ENCODE measurements at regions not wholly inside any gene's neighbourhood (a gene's known extent, or its start where the extent isn't known, plus 50 kb on each side); places are given as distances from the start of the nearest gene placed in this dataset.

DNA sequence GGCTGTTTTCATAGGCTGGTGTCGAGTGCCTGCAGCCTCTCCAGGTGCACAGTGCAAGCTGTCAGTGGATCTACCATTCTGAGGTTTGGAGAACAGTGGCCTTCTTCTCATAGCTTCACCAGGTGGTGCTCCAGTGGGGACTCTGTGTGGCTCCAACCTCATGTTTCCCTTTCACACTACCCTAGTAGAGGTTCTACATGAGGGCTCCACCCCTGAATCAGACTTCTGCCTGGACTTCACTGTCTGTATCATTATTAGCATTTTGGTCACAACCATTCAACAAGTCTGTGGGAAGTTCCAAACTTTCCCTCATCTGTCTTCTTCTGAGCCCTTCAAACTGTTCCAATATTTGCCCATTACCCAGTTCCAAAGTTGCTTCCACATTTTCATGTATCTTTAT lies 1003.7 kb downstream of the MCTP2 start:
- TF ChIP-seq, protein P1, sequence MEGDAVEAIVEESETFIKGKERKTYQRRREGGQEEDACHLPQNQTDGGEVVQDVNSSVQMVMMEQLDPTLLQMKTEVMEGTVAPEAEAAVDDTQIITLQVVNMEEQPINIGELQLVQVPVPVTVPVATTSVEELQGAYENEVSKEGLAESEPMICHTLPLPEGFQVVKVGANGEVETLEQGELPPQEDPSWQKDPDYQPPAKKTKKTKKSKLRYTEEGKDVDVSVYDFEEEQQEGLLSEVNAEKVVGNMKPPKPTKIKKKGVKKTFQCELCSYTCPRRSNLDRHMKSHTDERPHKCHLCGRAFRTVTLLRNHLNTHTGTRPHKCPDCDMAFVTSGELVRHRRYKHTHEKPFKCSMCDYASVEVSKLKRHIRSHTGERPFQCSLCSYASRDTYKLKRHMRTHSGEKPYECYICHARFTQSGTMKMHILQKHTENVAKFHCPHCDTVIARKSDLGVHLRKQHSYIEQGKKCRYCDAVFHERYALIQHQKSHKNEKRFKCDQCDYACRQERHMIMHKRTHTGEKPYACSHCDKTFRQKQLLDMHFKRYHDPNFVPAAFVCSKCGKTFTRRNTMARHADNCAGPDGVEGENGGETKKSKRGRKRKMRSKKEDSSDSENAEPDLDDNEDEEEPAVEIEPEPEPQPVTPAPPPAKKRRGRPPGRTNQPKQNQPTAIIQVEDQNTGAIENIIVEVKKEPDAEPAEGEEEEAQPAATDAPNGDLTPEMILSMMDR (conservative IDR thresholded peaks at IDR 0.05; ENCODE audit: low read depth, low read length) = no peak
- no peak for TF ChIP-seq EZH2 (IDR thresholded peaks at IDR 0.05; ENCODE audit: borderline replicate concordance, low read depth, low read length, poor library complexity, severe bottlenecking)
